ENCODE measurements at regions not wholly inside any gene's neighbourhood (a gene's known extent, or its start where the extent isn't known, plus 50 kb on each side); places are given as distances from the start of the nearest gene placed in this dataset.
"Not testable (repeated sequence)": the region's sequence is repeated elsewhere in the genome, so short reads cannot be mapped to it uniquely, and the experiment has no call there.

- H3K27me3 Mint-ChIP-seq (ENCODE audit: insufficient read depth); intact Hi-C loops (cut with micrococcal nuclease); DNase-seq (ENCODE audit: low spot score); H3K9me3 Mint-ChIP-seq; H3K36me3 Mint-ChIP-seq (ENCODE audit: low read depth); H3K27ac Mint-ChIP-seq; H3K4me3 Mint-ChIP-seq; H3K4me1 Mint-ChIP-seq (ENCODE audit: low read depth): not testable (repeated sequence)
Observed at GRCh38 chrX:149420566-149420965, 84.5 kb downstream of the IDS start.

GRCh38 chrX:149398027-149398426 is 107.1 kb downstream of the IDS start:
- no peak for DNase-seq (ENCODE audit: low spot score)
- intact Hi-C loops (cut with micrococcal nuclease): no loop called here
- H3K27ac Mint-ChIP-seq: no peak overlapping the region
- no peaks in the 10 kb centered on the region for H3K36me3 Mint-ChIP-seq (ENCODE audit: low read depth)
- no peaks in the 10 kb centered on the region for H3K4me1 Mint-ChIP-seq (ENCODE audit: low read depth)
- H3K9me3 Mint-ChIP-seq: no peaks in the 10 kb centered on the region
- H3K4me3 Mint-ChIP-seq: no peak overlapping the region
- H3K27me3 Mint-ChIP-seq (ENCODE audit: insufficient read depth): no peaks in the 10 kb centered on the region

- Mint-ChIP-seq H3K27ac (no peak overlapping the region), H3K4me1 (ENCODE audit: low read depth) (no peaks in the 10 kb centered on the region), H3K27me3 (ENCODE audit: insufficient read depth) (no peaks in the 10 kb centered on the region), H3K4me3 (no peak overlapping the region), H3K9me3 (no peaks in the 10 kb centered on the region), H3K36me3 (ENCODE audit: low read depth) (no peaks in the 10 kb centered on the region)
- intact Hi-C loops (cut with micrococcal nuclease): no loop called here
- no peak for DNase-seq (ENCODE audit: low spot score)
Observed at GRCh38 chrX:149392921-149393320, 112.2 kb downstream of the IDS start.

GRCh38 chrX:149383852-149384251 is 121.3 kb downstream of the IDS start:
- H3K4me3 Mint-ChIP-seq: no peak overlapping the region
- no peaks in the 10 kb centered on the region for H3K36me3 Mint-ChIP-seq (ENCODE audit: low read depth)
- H3K27ac Mint-ChIP-seq: no peak overlapping the region
- intact Hi-C loops (cut with micrococcal nuclease): no loop called here
- H3K9me3 Mint-ChIP-seq: no peaks in the 10 kb centered on the region
- H3K4me1 Mint-ChIP-seq (ENCODE audit: low read depth): no peaks in the 10 kb centered on the region
- no peak for DNase-seq (ENCODE audit: low spot score)
- H3K27me3 Mint-ChIP-seq (ENCODE audit: insufficient read depth): peaks cover 3% of the 10 kb centered on the region

- no peak overlapping the region for H3K4me3 Mint-ChIP-seq
- H3K9me3 Mint-ChIP-seq: no peaks in the 10 kb centered on the region
- H3K27ac Mint-ChIP-seq: no peak overlapping the region
- peaks cover 7% of the 10 kb centered on the region for H3K27me3 Mint-ChIP-seq (ENCODE audit: insufficient read depth)
- no peaks in the 10 kb centered on the region for H3K4me1 Mint-ChIP-seq (ENCODE audit: low read depth)
- intact Hi-C loops (cut with micrococcal nuclease): no loop called here
- DNase-seq (ENCODE audit: low spot score): no peak
- no peaks in the 10 kb centered on the region for H3K36me3 Mint-ChIP-seq (ENCODE audit: low read depth)
Observed at GRCh38 chrX:149374751-149375150, 130.4 kb downstream of the IDS start.

GRCh38 chrX:149372866-149373265 is 132.2 kb downstream of the IDS start:
- intact Hi-C loops (cut with micrococcal nuclease): no loop called here
- H3K9me3 Mint-ChIP-seq: no peaks in the 10 kb centered on the region
- no peaks in the 10 kb centered on the region for H3K4me1 Mint-ChIP-seq (ENCODE audit: low read depth)
- no peak overlapping the region for H3K27ac Mint-ChIP-seq
- H3K36me3 Mint-ChIP-seq (ENCODE audit: low read depth): no peaks in the 10 kb centered on the region
- DNase-seq (ENCODE audit: low spot score): no peak
- no peak overlapping the region for H3K4me3 Mint-ChIP-seq
- peaks cover 4% of the 10 kb centered on the region for H3K27me3 Mint-ChIP-seq (ENCODE audit: insufficient read depth)

- intact Hi-C loops (cut with micrococcal nuclease): no loop called here
- H3K4me1 Mint-ChIP-seq (ENCODE audit: low read depth): no peaks in the 10 kb centered on the region
- H3K4me3 Mint-ChIP-seq: no peak overlapping the region
- H3K27ac Mint-ChIP-seq: no peak overlapping the region
- DNase-seq (ENCODE audit: low spot score): no peak
- no peaks in the 10 kb centered on the region for H3K9me3 Mint-ChIP-seq
- H3K36me3 Mint-ChIP-seq (ENCODE audit: low read depth): no peaks in the 10 kb centered on the region
- H3K27me3 Mint-ChIP-seq (ENCODE audit: insufficient read depth): peaks cover 2% of the 10 kb centered on the region
Observed at GRCh38 chrX:149371986-149372385, 133.1 kb downstream of the IDS start.

GRCh38 chrX:149370097-149370496 is 135.0 kb downstream of the IDS start:
- intact Hi-C loops (cut with micrococcal nuclease): no loop called here
- no peaks in the 10 kb centered on the region for H3K36me3 Mint-ChIP-seq (ENCODE audit: low read depth)
- DNase-seq (ENCODE audit: low spot score): no peak
- H3K27ac Mint-ChIP-seq: no peak overlapping the region
- H3K27me3 Mint-ChIP-seq (ENCODE audit: insufficient read depth): peaks cover 2% of the 10 kb centered on the region
- H3K4me1 Mint-ChIP-seq (ENCODE audit: low read depth): no peaks in the 10 kb centered on the region
- H3K4me3 Mint-ChIP-seq: no peak overlapping the region
- H3K9me3 Mint-ChIP-seq: no peaks in the 10 kb centered on the region

- no peak for DNase-seq (ENCODE audit: low spot score)
- Mint-ChIP-seq H3K36me3 (ENCODE audit: low read depth) (no peaks in the 10 kb centered on the region), H3K4me1 (ENCODE audit: low read depth) (no peaks in the 10 kb centered on the region), H3K4me3 (no peak overlapping the region), H3K27me3 (ENCODE audit: insufficient read depth) (peaks cover 2% of the 10 kb centered on the region), H3K27ac (no peak overlapping the region), H3K9me3 (no peaks in the 10 kb centered on the region)
- intact Hi-C loops (cut with micrococcal nuclease): no loop called here
Observed at GRCh38 chrX:149365552-149365951, 139.6 kb downstream of the IDS start.

- Mint-ChIP-seq H3K4me1 (ENCODE audit: low read depth) (no peaks in the 10 kb centered on the region), H3K9me3 (no peaks in the 10 kb centered on the region), H3K4me3 (no peak overlapping the region), H3K27ac (no peak overlapping the region), H3K36me3 (ENCODE audit: low read depth) (no peaks in the 10 kb centered on the region), H3K27me3 (ENCODE audit: insufficient read depth) (peaks cover 2% of the 10 kb centered on the region)
- intact Hi-C loops (cut with micrococcal nuclease): no loop called here
- no peak for DNase-seq (ENCODE audit: low spot score)
Observed at GRCh38 chrX:149365061-149365460, 140.0 kb downstream of the IDS start.

GRCh38 chrX:149363965-149364364 is 141.1 kb downstream of the IDS start:
- peaks cover 2% of the 10 kb centered on the region for H3K27me3 Mint-ChIP-seq (ENCODE audit: insufficient read depth)
- H3K36me3 Mint-ChIP-seq (ENCODE audit: low read depth): no peaks in the 10 kb centered on the region
- DNase-seq (ENCODE audit: low spot score): no peak
- H3K4me3 Mint-ChIP-seq: no peak overlapping the region
- no peak overlapping the region for H3K27ac Mint-ChIP-seq
- intact Hi-C loops (cut with micrococcal nuclease): no loop called here
- H3K9me3 Mint-ChIP-seq: no peaks in the 10 kb centered on the region
- H3K4me1 Mint-ChIP-seq (ENCODE audit: low read depth): no peaks in the 10 kb centered on the region

GRCh38 chrX:149346306-149346705 is 158.8 kb downstream of the IDS start:
- Mint-ChIP-seq H3K27me3 (ENCODE audit: insufficient read depth) (no peaks in the 10 kb centered on the region), H3K27ac (no peak overlapping the region), H3K4me1 (ENCODE audit: low read depth) (no peaks in the 10 kb centered on the region), H3K36me3 (ENCODE audit: low read depth) (no peaks in the 10 kb centered on the region), H3K9me3 (no peaks in the 10 kb centered on the region), H3K4me3 (no peak overlapping the region)
- DNase-seq (ENCODE audit: low spot score): no peak
- intact Hi-C loops (cut with micrococcal nuclease): no loop called here

- intact Hi-C loops (cut with micrococcal nuclease): no loop called here
- peaks cover 3% of the 10 kb centered on the region for H3K27me3 Mint-ChIP-seq (ENCODE audit: insufficient read depth)
- no peaks in the 10 kb centered on the region for H3K36me3 Mint-ChIP-seq (ENCODE audit: low read depth)
- no peaks in the 10 kb centered on the region for H3K4me1 Mint-ChIP-seq (ENCODE audit: low read depth)
- H3K27ac Mint-ChIP-seq: no peak overlapping the region
- no peaks in the 10 kb centered on the region for H3K9me3 Mint-ChIP-seq
- H3K4me3 Mint-ChIP-seq: no peak overlapping the region
- no peak for DNase-seq (ENCODE audit: low spot score)
Observed at GRCh38 chrX:149322316-149322715, 182.8 kb downstream of the IDS start.

- Mint-ChIP-seq H3K4me3 (no peak overlapping the region), H3K27ac (no peak overlapping the region), H3K4me1 (ENCODE audit: low read depth) (no peaks in the 10 kb centered on the region), H3K9me3 (no peaks in the 10 kb centered on the region), H3K27me3 (ENCODE audit: insufficient read depth) (no peaks in the 10 kb centered on the region), H3K36me3 (ENCODE audit: low read depth) (no peaks in the 10 kb centered on the region)
- intact Hi-C loops (cut with micrococcal nuclease): no loop called here
- no peak for DNase-seq (ENCODE audit: low spot score)
Observed at GRCh38 chrX:149313871-149314371, 191.2 kb downstream of the IDS start.

Measured in activated T-helper 1 cell treated with anti-CD3 and anti-CD28 coated beads, Interleukin-12 subunit alpha, Interleukin-12 subunit beta, Interleukin-2, Interleukin-4 antibody, amounts not matched to agents 30 ng/mL and 10 ng/mL and 1 ng/mL, durations not matched to agents 14 hours and 24 hours and 36 hours (primary cell).